ENCODE measurements at regions not wholly inside any gene's neighbourhood (a gene's known extent, or its start where the extent isn't known, plus 50 kb on each side); places are given as distances from the start of the nearest gene placed in this dataset.

- TF ChIP-seq CTCF (conservative IDR thresholded peaks at IDR 0.05; ENCODE audit: low read length) (no peak), EZH2phosphoT487 (IDR thresholded peaks at IDR 0.05; ENCODE audit: borderline replicate concordance) (no peak)
Measured at GRCh38 chr10:125407557-125407956, 247.2 kb upstream of the CTBP2 start.
